Muscle of leg (tissue), 3 donors: ENCODE measurements at regions not wholly inside any gene's neighbourhood (a gene's known extent, or its start where the extent isn't known, plus 50 kb on each side); places are given as distances from the start of the nearest gene placed in this dataset.
"Not testable (repeated sequence)": the region's sequence is repeated elsewhere in the genome, so short reads cannot be mapped to it uniquely, and the experiment has no call there.

Experiments used
- DNase-seq: peaks from one replicate; pipeline ENCODE4 v3.0.0; 2013
- H3K27ac ChIP-seq: one replicate; pipeline ENCODE4 v1.5.1; 2013; ENCODE audit warnings: mild to moderate bottlenecking, low read length, control low read depth
- H3K27me3 ChIP-seq: one replicate; pipeline ENCODE4 v1.6.1; 2013; ENCODE audit warnings: low read length; ENCODE audit not compliant: control insufficient read depth, insufficient read depth
- H3K36me3 ChIP-seq: one replicate; pipeline ENCODE4 v1.6.1; 2013; ENCODE audit warnings: low read length; ENCODE audit not compliant: control insufficient read depth, insufficient read depth
- H3K4me1 ChIP-seq: one replicate; pipeline ENCODE4 v1.6.1; 2013; ENCODE audit warnings: low read length; ENCODE audit not compliant: control insufficient read depth, insufficient read depth
- H3K4me3 ChIP-seq: one replicate; pipeline ENCODE4 v1.5.1; 2013; ENCODE audit warnings: low read length, control low read depth
- H3K9me3 ChIP-seq: replicated peaks from 2 replicates; pipeline ENCODE4 v1.6.1; 2013; ENCODE audit warnings: low read depth, low read length; ENCODE audit not compliant: control insufficient read depth
- WGBS: methylation state at CpG from one replicate; pipeline ENCODE4 v1.1.5; 2013; ENCODE audit warnings: missing lambda C conversion rate; ENCODE audit not compliant: insufficient coverage; 5-methylcytosine and 5-hydroxymethylcytosine counted together

DNA sequence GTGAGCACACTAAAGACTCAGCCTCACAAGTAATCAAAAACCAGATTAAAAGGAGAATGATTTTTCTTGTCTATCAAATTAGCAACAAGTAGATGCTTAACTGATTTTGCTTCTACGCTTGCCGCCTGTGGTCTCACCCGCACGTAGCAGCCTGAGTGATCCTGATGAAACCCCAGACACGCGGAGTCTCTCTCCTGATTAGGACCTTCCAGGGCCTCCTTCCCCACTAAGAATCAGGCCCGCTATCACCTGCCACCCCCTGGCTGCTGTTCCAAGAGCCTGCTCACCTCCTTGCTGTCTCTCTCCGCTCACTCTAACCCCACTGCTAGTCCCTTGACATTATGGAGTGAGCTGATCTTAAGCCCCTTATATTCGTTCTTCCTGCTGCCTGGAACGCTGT, 325.9 kb upstream of the NRP1 start:
- H3K4me1 ChIP-seq, result peaks cover 15% of the 10 kb centered on the region
- H3K9me3 ChIP-seq, result peaks cover 5% of the 10 kb centered on the region
- H3K36me3 ChIP-seq, result no peaks in the 10 kb centered on the region
- WGBS, result 70% methylated on average over 10 of the region's 10 CpGs
- H3K4me3 ChIP-seq, result no peak overlapping the region
- DNase-seq, result no peak
- H3K27ac ChIP-seq, result no peak overlapping the region
- H3K27me3 ChIP-seq, result no peaks in the 10 kb centered on the region

DNA sequence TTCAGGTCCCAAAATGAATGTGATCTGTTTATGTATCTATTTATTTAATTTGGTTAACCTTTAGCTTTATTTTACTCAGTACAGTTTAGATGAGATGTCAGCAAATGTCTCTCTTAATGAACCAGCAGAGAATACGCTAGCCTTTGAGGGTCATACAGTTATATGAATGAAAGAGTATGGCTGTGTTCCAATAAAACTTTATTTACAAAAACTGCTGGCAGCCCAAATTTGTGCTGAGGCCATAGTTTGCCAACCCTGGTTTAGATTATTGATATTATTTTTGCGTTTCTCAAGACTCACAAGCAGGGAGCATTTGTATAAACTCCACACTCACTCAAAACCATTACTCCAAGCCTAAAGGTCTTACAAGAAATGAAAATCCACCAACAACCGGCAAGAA, 323.4 kb upstream of the NRP1 start:
- Histone ChIP-seq H3K4me3 (no peak overlapping the region), H3K9me3 (peaks cover 4% of the 10 kb centered on the region), H3K27ac (no peak overlapping the region), H3K36me3 (no peaks in the 10 kb centered on the region), H3K27me3 (no peaks in the 10 kb centered on the region), H3K4me1 (peaks cover 12% of the 10 kb centered on the region)
- DNase-seq, result no peak
- WGBS, result no CpG with 5 or more reads among the region's 3 CpGs

DNA sequence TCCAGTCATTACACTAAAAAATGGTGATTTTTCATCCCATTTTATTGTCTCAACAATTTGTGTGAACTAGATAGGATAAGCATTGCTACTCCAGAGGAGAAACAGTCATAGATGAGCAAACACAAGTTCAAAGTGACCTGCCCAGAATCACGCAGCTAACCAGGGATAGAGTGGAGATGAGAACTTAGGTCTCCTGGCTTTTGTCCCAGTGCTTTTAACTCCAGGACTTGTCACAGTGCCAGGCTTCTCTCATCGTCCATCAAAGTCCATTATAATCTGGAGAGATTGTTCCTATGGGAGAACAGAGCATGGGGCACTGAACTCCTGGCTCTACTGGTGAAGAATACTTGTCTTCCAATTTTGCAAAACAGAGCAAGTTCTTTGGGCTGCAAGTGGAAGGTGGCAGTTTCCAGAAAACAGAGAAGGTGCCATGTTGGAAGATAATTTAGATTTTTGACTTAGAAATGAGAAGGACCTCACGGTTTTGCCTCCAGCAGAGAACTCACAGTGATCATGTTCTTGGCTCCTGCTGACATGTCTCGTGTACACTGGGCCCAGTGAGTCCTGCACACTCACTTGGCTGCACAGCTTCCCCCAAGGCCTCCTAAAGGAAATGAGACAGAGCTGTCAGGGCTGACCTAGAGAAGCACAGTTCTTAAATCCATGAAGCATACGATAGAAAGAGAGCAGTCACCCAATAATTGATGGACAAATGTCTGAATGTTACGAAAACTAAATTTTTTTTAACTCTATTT, 322.9 kb upstream of the NRP1 start:
- no peak for DNase-seq
- H3K27ac ChIP-seq, result no peak overlapping the region
- WGBS, result 45% methylated on average over 3 of the region's 6 CpGs
- H3K27me3 ChIP-seq, result no peaks in the 10 kb centered on the region
- H3K4me1 ChIP-seq, result peaks cover 12% of the 10 kb centered on the region
- peaks cover 4% of the 10 kb centered on the region for H3K9me3 ChIP-seq
- no peaks in the 10 kb centered on the region for H3K36me3 ChIP-seq
- no peak overlapping the region for H3K4me3 ChIP-seq

DNA sequence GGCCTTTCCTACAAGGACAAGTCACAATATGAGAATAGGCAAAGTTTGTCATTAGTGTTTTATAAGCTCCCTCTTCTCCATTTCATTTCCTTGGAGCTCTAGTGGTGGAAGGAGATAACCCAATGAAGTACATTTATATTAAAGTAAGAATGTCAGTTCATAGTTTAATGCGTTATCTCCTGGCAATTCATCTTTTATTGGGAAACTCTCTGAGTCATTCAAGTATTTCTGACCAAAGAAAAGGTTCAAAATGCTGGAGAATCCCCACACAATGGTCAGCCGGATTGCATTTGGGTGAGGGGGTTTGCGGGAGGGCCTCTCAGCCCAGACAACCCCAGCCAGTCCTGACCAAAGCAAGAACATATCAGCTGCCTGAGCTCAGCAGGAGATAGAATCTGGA, 321.5 kb upstream of the NRP1 start:
- H3K36me3 ChIP-seq, result no peaks in the 10 kb centered on the region
- no peak overlapping the region for H3K4me3 ChIP-seq
- H3K27me3 ChIP-seq, result no peaks in the 10 kb centered on the region
- peaks cover 4% of the 10 kb centered on the region for H3K9me3 ChIP-seq
- WGBS, result no CpG with 5 or more reads among the region's 3 CpGs
- H3K4me1 ChIP-seq, result peaks cover 5% of the 10 kb centered on the region
- DNase-seq, result no peak
- no peak overlapping the region for H3K27ac ChIP-seq

DNA sequence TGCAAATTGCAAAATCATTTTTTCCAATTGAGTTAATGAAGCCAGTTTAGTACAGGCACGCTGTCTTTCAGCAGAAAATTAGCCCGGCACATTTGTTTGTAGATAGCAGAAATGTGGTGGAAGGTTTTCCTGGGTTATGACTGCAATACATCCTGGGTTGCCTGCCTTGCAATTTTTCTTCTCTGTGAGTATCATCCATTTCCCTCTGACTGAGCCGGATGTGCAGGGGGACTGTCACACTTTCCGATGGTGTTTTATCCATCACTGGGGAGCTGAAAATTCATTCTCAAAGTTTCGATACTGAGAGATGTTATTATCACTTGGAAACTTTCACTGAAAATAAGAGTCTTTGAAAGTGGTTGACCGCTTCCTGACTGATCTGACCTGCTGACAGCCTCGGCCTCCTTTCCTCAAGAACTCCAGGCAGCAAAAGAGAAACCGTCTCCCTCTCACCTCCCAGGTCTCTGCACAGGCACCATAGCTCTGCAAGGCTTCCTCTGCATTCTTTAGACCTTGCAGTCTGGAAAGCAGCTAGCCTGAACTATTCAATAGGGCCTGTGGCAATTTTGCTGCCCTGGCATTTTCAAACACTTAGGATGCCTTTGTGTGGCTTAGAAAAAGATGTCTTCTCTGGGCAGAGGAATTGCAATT, 320.8 kb upstream of the NRP1 start:
- Histone ChIP-seq H3K4me3 (no peak overlapping the region), H3K36me3 (no peaks in the 10 kb centered on the region), H3K27me3 (no peaks in the 10 kb centered on the region), H3K27ac (no peak overlapping the region), H3K9me3 (peaks cover 4% of the 10 kb centered on the region), H3K4me1 (peaks cover 1% of the 10 kb centered on the region)
- WGBS, result 78% methylated on average over 3 of the region's 8 CpGs
- no peak for DNase-seq

DNA sequence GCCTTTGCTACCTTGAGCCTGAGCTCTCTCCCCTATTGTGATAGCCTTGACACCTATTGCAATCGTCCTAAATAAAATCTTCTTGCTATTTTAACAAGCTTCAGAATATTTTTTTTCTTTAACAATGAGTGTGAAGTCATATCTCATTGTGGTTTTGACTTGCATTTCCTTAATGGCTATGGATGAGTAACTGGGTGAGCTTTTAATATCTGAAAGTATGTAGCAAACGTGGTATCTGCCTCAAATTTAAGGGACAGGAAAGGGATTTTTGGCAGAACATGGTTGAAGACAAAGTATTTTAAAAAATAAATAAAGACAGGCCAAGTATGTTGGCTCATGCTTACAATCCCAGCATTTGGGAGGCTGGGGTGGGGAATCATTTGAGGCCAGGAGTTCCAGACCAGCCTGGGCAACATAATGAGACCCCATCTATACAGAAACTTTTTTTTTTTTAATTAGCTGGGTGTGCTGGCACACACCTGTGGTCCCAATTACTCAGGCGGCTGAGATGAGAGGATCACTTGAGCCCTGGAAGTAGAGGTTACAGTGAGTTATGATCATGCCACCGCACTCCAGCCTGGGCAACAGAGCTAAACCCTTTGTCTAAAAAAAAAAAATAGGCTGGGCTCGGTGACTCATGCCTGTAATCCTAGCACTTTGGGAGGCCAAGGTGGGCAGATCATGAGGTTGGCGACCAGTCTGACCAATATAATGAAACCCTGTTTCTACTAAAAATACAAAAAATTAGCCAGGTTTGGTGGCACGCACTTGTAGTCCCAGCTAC, 319.3 kb upstream of the NRP1 start:
- WGBS, result 90% methylated on average over 2 of the region's 7 CpGs
- Histone ChIP-seq H3K4me3 (no peak overlapping the region), H3K27ac (no peak overlapping the region), H3K36me3 (no peaks in the 10 kb centered on the region), H3K4me1 (no peaks in the 10 kb centered on the region), H3K27me3 (no peaks in the 10 kb centered on the region), H3K9me3 (peaks cover 5% of the 10 kb centered on the region)
- DNase-seq, result no peak

DNA sequence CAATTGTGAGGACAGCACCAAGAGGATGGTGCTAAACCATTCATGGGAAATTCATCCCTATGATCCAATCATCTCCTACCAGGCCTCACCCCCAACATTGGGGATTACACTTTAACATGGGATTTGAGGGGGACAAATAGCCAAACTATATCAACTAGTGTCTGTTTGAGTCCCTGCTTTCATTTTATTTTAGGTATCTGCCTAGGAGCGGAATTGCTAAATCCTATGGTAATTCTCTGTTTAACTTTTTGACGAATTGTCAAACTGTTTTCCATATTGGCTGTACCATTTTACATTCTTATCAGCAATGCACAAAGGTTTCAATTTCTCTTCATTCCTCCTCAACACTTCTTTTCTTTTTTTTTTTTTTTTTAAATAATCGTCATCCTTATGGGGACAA, 318.4 kb upstream of the NRP1 start:
- DNase-seq, result no peak
- no peaks in the 10 kb centered on the region for H3K4me1 ChIP-seq
- peaks cover 9% of the 10 kb centered on the region for H3K9me3 ChIP-seq
- no peak overlapping the region for H3K4me3 ChIP-seq
- no CpG with 5 or more reads among the region's 3 CpGs for WGBS
- H3K27ac ChIP-seq, result no peak overlapping the region
- no peaks in the 10 kb centered on the region for H3K36me3 ChIP-seq
- H3K27me3 ChIP-seq, result no peaks in the 10 kb centered on the region

DNA sequence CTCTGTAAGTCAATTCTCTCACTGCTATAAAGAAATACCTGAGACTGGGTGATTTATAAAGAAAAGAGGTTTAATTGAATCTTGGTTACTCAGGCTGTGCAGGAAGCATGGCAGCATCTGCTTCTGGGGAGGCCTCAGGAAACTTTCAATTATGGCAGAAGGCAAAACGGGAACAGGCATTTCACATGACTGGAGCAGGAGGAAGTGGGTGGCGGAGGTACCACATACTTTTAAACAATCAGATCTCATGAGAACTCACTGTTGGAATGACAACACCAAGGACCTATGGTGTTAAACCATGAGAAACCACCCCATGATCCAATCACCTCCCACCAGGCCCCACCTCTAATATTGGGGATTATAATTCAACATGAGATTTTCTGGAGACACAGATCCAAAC, 315.7 kb upstream of the NRP1 start:
- H3K27ac ChIP-seq, DNase-seq, H3K9me3 ChIP-seq, H3K4me3 ChIP-seq, H3K36me3 ChIP-seq, H3K4me1 ChIP-seq, H3K27me3 ChIP-seq: not testable (repeated sequence)
- WGBS, result no CpG with 5 or more reads among the region's 2 CpGs

DNA sequence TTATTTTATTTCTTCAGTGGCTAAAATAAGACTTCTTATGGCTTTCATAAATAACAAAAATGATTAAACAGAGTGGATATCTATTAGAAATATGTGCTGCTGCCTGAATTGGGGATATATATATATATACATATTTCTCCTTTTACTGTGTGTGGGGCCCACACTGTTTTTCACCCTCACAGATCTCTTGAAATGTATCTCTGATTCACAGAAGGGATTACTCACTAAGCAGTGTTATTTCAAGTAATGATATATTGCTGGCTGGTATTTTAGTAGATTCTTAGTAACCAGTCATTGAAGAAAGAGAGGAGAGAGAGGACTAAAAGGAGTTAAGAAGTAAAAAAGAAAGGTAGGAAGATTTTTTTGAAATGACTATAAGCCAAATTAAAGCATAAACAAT, 308.6 kb upstream of the NRP1 start:
- DNase-seq, result no peak

DNA sequence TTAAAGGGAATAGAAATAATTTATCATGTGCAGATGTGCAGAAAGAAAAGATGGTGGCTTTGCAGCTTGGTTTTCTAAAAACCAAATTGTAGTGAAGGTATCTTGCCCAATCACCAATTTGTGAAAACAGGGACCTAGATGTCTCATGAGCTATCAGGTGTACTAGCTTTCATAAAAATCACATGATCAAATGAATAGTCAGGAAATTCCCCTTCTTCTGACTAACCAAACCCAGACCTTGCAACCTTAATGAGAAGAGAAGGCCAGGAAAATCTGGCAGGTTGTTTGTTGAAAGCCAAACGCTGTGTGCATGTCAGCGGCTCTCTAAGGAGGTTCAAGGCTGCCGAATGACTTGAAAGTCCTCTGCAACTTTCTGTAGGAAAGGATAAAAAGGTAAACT, 304.4 kb upstream of the NRP1 start:
- no peaks in the 10 kb centered on the region for H3K4me1 ChIP-seq
- 47% methylated on average over 3 of the region's 3 CpGs for WGBS
- no peak overlapping the region for H3K27ac ChIP-seq
- H3K9me3 ChIP-seq, result no peaks in the 10 kb centered on the region
- no peaks in the 10 kb centered on the region for H3K36me3 ChIP-seq
- H3K27me3 ChIP-seq, result no peaks in the 10 kb centered on the region
- no peak for DNase-seq
- no peak overlapping the region for H3K4me3 ChIP-seq

More for the DNA sequence above, 308.6 kb upstream of the NRP1 start:
- Histone ChIP-seq H3K27ac (no peak overlapping the region), H3K4me3 (no peak overlapping the region), H3K36me3 (no peaks in the 10 kb centered on the region), H3K4me1 (no peaks in the 10 kb centered on the region), H3K27me3 (no peaks in the 10 kb centered on the region), H3K9me3 (no peaks in the 10 kb centered on the region)
